OCI-LY1 (cell line): ENCODE measurements at regions not wholly inside any gene's neighbourhood (a gene's known extent, or its start where the extent isn't known, plus 50 kb on each side); places are given as distances from the start of the nearest gene placed in this dataset.

Experiments used
- H2AFZ ChIP-seq: fragments of 200-600 bp; sonication (generic), shearing (Covaris generic); 2 replicates; pipeline ENCODE4 v1.6.0; 2014; ENCODE audit warnings: antibody characterized with exemption, mild to moderate bottlenecking, low read length
- H3F3A ChIP-seq: fragments of 200-600 bp; sonication (generic), shearing (Covaris generic); 2 replicates; pipeline ENCODE4 v1.6.0; 2014; ENCODE audit warnings: mild to moderate bottlenecking, antibody characterized with exemption, low read length, moderate library complexity; ENCODE audit not compliant: insufficient read depth
- H3K27ac ChIP-seq: fragments of 200-600 bp; sonication (generic); 2 replicates; pipeline ENCODE4 v1.5.1; 2014; ENCODE audit warnings: low read length, mixed run types, mild to moderate bottlenecking, low read depth; ENCODE audit not compliant: poor library complexity, severe bottlenecking
- H3K27me3 ChIP-seq: fragments of 200-600 bp; sonication (generic); 2 replicates; pipeline ENCODE4 v1.6.0; 2014; ENCODE audit warnings: antibody characterized with exemption, mild to moderate bottlenecking, low read length, moderate library complexity; ENCODE audit not compliant: insufficient read depth
- H3K36me3 ChIP-seq: fragments of 200-600 bp; sonication (generic); 2 replicates; pipeline ENCODE4 v1.6.1; 2014; ENCODE audit warnings: mild to moderate bottlenecking, antibody characterized with exemption, low read length, moderate library complexity, mixed read lengths; ENCODE audit not compliant: insufficient read depth
- H3K4me1 ChIP-seq: fragments of 200-600 bp; sonication (generic); 2 replicates; pipeline ENCODE4 v1.5.1; 2014; ENCODE audit warnings: mild to moderate bottlenecking, low read length, moderate library complexity; ENCODE audit not compliant: insufficient read depth, severe bottlenecking
- H3K4me2 ChIP-seq: fragments of 200-600 bp; sonication (generic), shearing (Covaris generic); 2 replicates; pipeline ENCODE4 v1.6.1; 2014; ENCODE audit warnings: low read length
- H3K4me3 ChIP-seq: fragments of 200-600 bp; sonication (generic); 2 replicates; pipeline ENCODE4 v1.5.1; 2014; ENCODE audit warnings: low read length, low read depth, mild to moderate bottlenecking, mixed read lengths; ENCODE audit not compliant: poor library complexity, severe bottlenecking
- H3K79me2 ChIP-seq: fragments of 200-600 bp; shearing (Covaris generic); 2 replicates; pipeline ENCODE4 v1.6.1; 2016; ENCODE audit warnings: mixed run types, low read length, mixed read lengths; ENCODE audit not compliant: insufficient read depth
- H3K9ac ChIP-seq: fragments of 200-600 bp; sonication (generic), shearing (Covaris generic); 2 replicates; pipeline ENCODE4 v1.6.1; 2014; ENCODE audit warnings: mild to moderate bottlenecking, low read length, mixed read lengths
- H3K9me2 ChIP-seq: fragments of 200-600 bp; sonication (generic), shearing (Covaris generic); 2 replicates; pipeline ENCODE4 v1.6.1; 2014; ENCODE audit warnings: low read depth, mild to moderate bottlenecking, low read length, mixed read lengths
- H3K9me3 ChIP-seq: fragments of 200-600 bp; shearing (Covaris generic); 2 replicates; pipeline ENCODE4 v1.6.1; 2014; ENCODE audit warnings: low read length, mixed read lengths
- H4K20me1 ChIP-seq: fragments of 200-600 bp; sonication (generic), shearing (Covaris generic); 2 replicates; pipeline ENCODE4 v1.6.0; 2016; ENCODE audit warnings: mild to moderate bottlenecking, low read length; ENCODE audit not compliant: insufficient read depth
- EZH2 ChIP-seq: fragments of 200-600 bp; sonication (generic), shearing (Covaris generic); IDR thresholded peaks from 2 replicates; pipeline ENCODE4 v1.8.0; 2017; ENCODE audit warnings: borderline replicate concordance, mixed run types, mild to moderate bottlenecking, antibody characterized with exemption, low read length, moderate library complexity, mixed read lengths
- TF ChIP-seq, protein P1 (sequence below): fragments of 200-600 bp; sonication (generic), shearing (Covaris generic); IDR thresholded peaks from 2 replicates; pipeline ENCODE4 v1.5.1; 2017; ENCODE audit warnings: mild to moderate bottlenecking, antibody characterized with exemption, low read length, moderate library complexity, mixed read lengths

DNA sequence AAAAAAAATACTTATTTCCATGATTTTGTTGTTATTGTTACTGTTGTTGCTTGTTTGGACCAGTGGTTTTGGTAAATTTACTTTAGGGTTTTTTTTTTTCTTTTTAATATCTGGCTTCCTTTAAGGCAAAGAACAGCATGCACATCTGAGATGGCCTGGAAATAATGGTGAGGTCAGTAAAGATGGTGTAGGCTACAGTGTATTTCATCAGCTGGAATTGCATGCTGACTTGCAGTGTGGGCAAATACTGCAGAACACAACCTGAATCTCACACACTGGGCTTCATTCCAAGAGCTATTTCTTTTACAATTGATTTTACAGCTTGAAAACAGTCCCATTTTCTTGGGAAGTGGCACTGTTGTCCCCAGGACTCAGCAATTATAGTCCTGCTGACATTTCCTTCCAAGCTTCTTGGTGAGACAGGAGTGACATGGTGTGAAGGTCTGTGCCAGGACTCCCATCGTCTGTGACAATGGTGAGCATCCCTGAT lies 376.1 kb upstream of the SOX11 start:
- Histone ChIP-seq H3K79me2 (no peaks in the 10 kb centered on the region), H3F3A (no peaks in the 10 kb centered on the region), H3K36me3 (no peaks in the 10 kb centered on the region), H3K27me3 (no peaks in the 10 kb centered on the region), H3K4me3 (no peak overlapping the region), H3K4me2 (no peak overlapping the region), H3K9ac (no peak overlapping the region), H3K27ac (no peak overlapping the region), H2AFZ (no peak overlapping the region), H3K9me2 (no peaks in the 10 kb centered on the region), H4K20me1 (no peaks in the 10 kb centered on the region), H3K9me3 (no peaks in the 10 kb centered on the region), H3K4me1 (no peaks in the 10 kb centered on the region)
- TF ChIP-seq EZH2: no peak
- TF ChIP-seq, protein P1, sequence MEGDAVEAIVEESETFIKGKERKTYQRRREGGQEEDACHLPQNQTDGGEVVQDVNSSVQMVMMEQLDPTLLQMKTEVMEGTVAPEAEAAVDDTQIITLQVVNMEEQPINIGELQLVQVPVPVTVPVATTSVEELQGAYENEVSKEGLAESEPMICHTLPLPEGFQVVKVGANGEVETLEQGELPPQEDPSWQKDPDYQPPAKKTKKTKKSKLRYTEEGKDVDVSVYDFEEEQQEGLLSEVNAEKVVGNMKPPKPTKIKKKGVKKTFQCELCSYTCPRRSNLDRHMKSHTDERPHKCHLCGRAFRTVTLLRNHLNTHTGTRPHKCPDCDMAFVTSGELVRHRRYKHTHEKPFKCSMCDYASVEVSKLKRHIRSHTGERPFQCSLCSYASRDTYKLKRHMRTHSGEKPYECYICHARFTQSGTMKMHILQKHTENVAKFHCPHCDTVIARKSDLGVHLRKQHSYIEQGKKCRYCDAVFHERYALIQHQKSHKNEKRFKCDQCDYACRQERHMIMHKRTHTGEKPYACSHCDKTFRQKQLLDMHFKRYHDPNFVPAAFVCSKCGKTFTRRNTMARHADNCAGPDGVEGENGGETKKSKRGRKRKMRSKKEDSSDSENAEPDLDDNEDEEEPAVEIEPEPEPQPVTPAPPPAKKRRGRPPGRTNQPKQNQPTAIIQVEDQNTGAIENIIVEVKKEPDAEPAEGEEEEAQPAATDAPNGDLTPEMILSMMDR: no peak

DNA sequence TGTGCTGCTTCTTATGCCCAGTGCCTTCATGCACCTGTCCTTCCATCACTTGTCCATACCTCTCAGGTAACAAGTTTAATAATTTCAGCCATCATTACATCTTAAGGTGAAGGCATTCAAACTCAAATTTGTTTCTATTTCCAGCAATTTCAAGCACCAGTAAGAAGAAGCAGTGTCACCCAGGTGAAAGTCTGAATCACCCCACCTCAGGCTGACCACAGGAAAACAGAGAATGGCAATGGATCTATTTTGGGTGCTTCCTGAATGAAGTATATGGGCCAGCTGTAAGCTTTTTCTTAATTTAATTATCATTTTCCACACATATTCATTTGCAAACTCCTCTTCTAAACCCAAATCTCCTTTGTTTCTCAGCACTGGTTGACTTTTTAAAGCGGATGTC lies 372.7 kb upstream of the SOX11 start:
- H3K36me3 ChIP-seq: no peaks in the 10 kb centered on the region
- H3K9ac ChIP-seq: no peak overlapping the region
- H3K9me3 ChIP-seq: no peaks in the 10 kb centered on the region
- no peaks in the 10 kb centered on the region for H4K20me1 ChIP-seq
- no peaks in the 10 kb centered on the region for H3K79me2 ChIP-seq
- H3F3A ChIP-seq: no peaks in the 10 kb centered on the region
- H3K4me3 ChIP-seq: no peak overlapping the region
- H3K4me1 ChIP-seq: no peaks in the 10 kb centered on the region
- no peak overlapping the region for H3K27ac ChIP-seq
- no peaks in the 10 kb centered on the region for H3K27me3 ChIP-seq
- H3K9me2 ChIP-seq: no peaks in the 10 kb centered on the region
- no peak overlapping the region for H3K4me2 ChIP-seq
- TF ChIP-seq, protein P1: no peak
- TF ChIP-seq EZH2: no peak
- H2AFZ ChIP-seq: no peak overlapping the region

DNA sequence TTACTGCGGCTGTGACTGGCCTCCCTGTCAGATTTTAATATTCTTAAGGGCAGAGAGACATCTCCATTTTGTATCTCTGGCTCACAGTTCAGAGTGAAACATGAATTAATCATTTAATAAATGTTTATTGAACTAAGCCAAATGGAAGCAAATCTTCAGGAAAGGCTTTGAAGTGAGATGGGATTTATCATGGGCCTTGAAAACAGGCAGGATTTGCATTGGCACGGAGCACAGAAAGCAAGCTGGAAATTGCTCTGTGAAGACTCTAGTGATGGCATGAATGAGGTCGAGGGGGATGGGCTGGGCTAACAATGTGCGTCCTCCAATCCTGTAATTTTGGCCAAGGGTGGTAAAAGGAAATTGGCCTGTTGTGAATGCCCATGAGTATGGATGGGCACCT lies 369.8 kb upstream of the SOX11 start:
- no peaks in the 10 kb centered on the region for H3K9me2 ChIP-seq
- no peaks in the 10 kb centered on the region for H3K9me3 ChIP-seq
- H3F3A ChIP-seq: no peaks in the 10 kb centered on the region
- H3K4me1 ChIP-seq: no peaks in the 10 kb centered on the region
- H4K20me1 ChIP-seq: no peaks in the 10 kb centered on the region
- H3K4me2 ChIP-seq: no peak overlapping the region
- H3K79me2 ChIP-seq: no peaks in the 10 kb centered on the region
- H2AFZ ChIP-seq: no peak overlapping the region
- H3K27me3 ChIP-seq: no peaks in the 10 kb centered on the region
- TF ChIP-seq, protein P1: no peak
- TF ChIP-seq EZH2: no peak
- H3K27ac ChIP-seq: no peak overlapping the region
- H3K36me3 ChIP-seq: no peaks in the 10 kb centered on the region
- no peak overlapping the region for H3K9ac ChIP-seq
- H3K4me3 ChIP-seq: no peak overlapping the region
